ENCODE measurements at regions not wholly inside any gene's neighbourhood (a gene's known extent, or its start where the extent isn't known, plus 50 kb on each side); places are given as distances from the start of the nearest gene placed in this dataset.

- no peak for TF ChIP-seq NR3C1 (CRISPR knock-in tag; conservative IDR thresholded peaks at IDR 0.05; ENCODE audit: low read depth)
- no peak for TF ChIP-seq CDX4 (CRISPR knock-in tag; IDR thresholded peaks at IDR 0.05; ENCODE audit: borderline replicate concordance)
- TF ChIP-seq JUN (CRISPR knock-in tag; IDR thresholded peaks at IDR 0.05): no peak
- no peak for TF ChIP-seq ATF2 (CRISPR knock-in tag; IDR thresholded peaks at IDR 0.05; ENCODE audit: borderline replicate concordance, low read depth)
- TF ChIP-seq CTCF (IDR thresholded peaks at IDR 0.05): no peak
- no peak for TF ChIP-seq SP1 (CRISPR knock-in tag; conservative IDR thresholded peaks at IDR 0.05)
- no peak for TF ChIP-seq E2F4 (CRISPR knock-in tag; IDR thresholded peaks at IDR 0.05; ENCODE audit: borderline replicate concordance, low read depth)
- TF ChIP-seq CREM (CRISPR knock-in tag; IDR thresholded peaks at IDR 0.05): no peak
- no peak for TF ChIP-seq ZNF512 (CRISPR knock-in tag; IDR thresholded peaks at IDR 0.05; ENCODE audit: borderline replicate concordance)
- no peak for TF ChIP-seq TEAD4 (CRISPR knock-in tag; IDR thresholded peaks at IDR 0.05)
Measured at GRCh38 chr3:177885063-177885462, 651.2 kb upstream of the KCNMB2 start.
